ENCODE measurements at regions not wholly inside any gene's neighbourhood (a gene's known extent, or its start where the extent isn't known, plus 50 kb on each side); places are given as distances from the start of the nearest gene placed in this dataset.
A peak's percentile ranks its signal among the peaks of the same experiment; 100 is the strongest.

DNA sequence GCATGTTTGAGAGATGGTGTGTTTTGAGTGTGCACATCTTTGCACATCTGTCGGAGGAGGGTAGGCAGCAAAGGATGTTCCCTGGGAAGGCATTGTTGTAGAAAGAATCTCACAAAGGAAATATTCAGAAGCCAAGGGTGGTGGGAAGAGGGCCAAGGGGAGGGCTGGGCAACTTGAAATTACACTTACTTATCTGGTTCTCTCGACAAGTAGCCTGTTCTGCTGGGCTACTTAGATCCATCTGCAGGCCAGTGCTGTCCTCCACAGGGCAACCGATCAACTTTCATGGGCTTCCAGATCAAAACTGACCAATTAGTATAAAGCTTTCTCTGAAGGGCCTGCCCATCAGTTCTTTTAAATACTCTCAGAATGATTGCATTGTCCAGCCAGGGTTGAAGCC, 495.2 kb downstream of the GADD45G start:
- DNase-seq (no peak), ATAC-seq (no peak)
- Mint-ChIP-seq H3K27ac (no peak overlapping the region), H3K27me3 (peaks cover 18% of the 10 kb centered on the region), H3K4me1 (ENCODE audit: low read depth) (peaks cover 6% of the 10 kb centered on the region), H3K4me3 (no peak overlapping the region), H3K9me3 (no peaks in the 10 kb centered on the region), H3K36me3 (ENCODE audit: low read depth) (no peaks in the 10 kb centered on the region)
- POLR2A ChIA-PET: interaction anchor here (1.0 kb wide), 1 partner anchor 511 kb away, joined by 3 read pairs; no protein-coding TSS in a partner anchor
- intact Hi-C loops (cut with micrococcal nuclease): no loop called here
- CTCF ChIA-PET: interaction anchor here (0.7 to 9.1 kb wide), 10 partner anchors 10 to 524 kb away, joined by 3 to 355 read pairs (median 4); partner anchors contain the start of gene GADD45G
- TF ChIP-seq, protein P1, sequence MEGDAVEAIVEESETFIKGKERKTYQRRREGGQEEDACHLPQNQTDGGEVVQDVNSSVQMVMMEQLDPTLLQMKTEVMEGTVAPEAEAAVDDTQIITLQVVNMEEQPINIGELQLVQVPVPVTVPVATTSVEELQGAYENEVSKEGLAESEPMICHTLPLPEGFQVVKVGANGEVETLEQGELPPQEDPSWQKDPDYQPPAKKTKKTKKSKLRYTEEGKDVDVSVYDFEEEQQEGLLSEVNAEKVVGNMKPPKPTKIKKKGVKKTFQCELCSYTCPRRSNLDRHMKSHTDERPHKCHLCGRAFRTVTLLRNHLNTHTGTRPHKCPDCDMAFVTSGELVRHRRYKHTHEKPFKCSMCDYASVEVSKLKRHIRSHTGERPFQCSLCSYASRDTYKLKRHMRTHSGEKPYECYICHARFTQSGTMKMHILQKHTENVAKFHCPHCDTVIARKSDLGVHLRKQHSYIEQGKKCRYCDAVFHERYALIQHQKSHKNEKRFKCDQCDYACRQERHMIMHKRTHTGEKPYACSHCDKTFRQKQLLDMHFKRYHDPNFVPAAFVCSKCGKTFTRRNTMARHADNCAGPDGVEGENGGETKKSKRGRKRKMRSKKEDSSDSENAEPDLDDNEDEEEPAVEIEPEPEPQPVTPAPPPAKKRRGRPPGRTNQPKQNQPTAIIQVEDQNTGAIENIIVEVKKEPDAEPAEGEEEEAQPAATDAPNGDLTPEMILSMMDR (IDR thresholded peaks at IDR 0.05): no peak

DNA sequence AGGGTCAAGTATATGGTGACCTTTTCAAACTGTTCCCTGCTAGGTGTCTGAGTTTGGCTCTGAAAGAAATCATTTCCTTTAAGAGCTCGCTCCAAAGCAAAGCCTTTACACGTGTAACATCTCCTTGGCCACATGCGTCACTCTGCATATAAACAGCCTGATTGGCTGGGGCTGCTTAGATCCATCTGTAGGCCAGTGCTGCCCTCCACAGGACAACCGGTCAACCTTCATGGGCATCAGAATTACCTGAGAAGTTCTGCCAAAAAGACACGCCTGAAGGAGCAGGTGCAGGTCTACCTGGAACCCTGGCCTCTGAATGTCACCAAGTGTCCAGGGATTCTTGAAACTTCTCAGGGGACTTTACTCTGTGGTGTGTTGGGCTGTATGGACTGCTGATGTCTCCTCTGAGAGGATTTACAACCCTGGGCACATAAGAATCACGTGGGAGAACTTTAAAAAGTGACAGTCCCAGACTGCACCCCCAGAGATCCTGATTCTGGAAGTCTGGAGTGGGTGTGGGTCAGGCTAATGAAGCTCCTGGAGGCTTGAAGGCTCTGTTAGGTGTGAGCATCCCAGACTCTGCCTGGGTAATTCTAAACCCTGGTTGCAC, 497.6 kb downstream of the GADD45G start:
- Mint-ChIP-seq H3K36me3 (ENCODE audit: low read depth) (no peaks in the 10 kb centered on the region), H3K27ac (no peak overlapping the region), H3K27me3 (peaks cover 4% of the 10 kb centered on the region), H3K4me3 (no peak overlapping the region), H3K4me1 (ENCODE audit: low read depth) (peaks cover 6% of the 10 kb centered on the region), H3K9me3 (no peaks in the 10 kb centered on the region)
- ChIA-PET POLR2A (interaction anchor here (0.6 to 1.3 kb wide), 2 partner anchors 504 to 645 kb away, joined by 3 to 7 read pairs; no protein-coding TSS in a partner anchor), CTCF (interaction anchor here (0.5 to 9.1 kb wide), 27 partner anchors 9 to 529 kb away, joined by 3 to 355 read pairs (median 4); partner anchors contain the start of gene GADD45G)
- intact Hi-C loops (cut with micrococcal nuclease): loop anchor here (1.0 kb wide), 1 partner anchor 499 kb away; no protein-coding TSS in a partner anchor
- DNase-seq (peak; percentile 87), ATAC-seq (peak; percentile 100)
- TF ChIP-seq, protein P1 (IDR thresholded peaks at IDR 0.05): peak; percentile 72

DNA sequence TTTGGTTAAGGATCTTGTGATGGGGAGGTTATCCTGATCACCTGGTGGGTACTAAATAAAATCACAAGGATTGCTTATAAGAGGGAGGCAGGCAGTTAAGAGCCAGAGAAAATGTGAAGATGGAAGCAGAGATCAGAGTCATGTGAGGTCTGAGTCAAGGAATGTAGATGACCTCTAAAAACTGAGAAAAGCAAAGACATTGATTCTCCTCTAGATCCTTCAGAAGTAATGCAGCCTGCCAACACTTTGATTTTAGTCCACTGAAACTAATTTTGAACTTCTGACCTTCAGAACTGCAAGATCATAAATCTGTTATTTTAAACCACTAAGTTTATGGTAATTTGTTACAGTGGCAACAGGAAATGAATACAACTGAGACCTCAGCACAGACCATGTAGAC, 499.0 kb downstream of the GADD45G start:
- Mint-ChIP-seq H3K27ac (no peak overlapping the region), H3K36me3 (ENCODE audit: low read depth) (no peaks in the 10 kb centered on the region), H3K27me3 (peaks cover 6% of the 10 kb centered on the region), H3K4me3 (no peak overlapping the region), H3K9me3 (no peaks in the 10 kb centered on the region), H3K4me1 (ENCODE audit: low read depth) (peaks cover 6% of the 10 kb centered on the region)
- CTCF ChIA-PET: interaction anchor here (1.2 to 9.1 kb wide), 3 partner anchors 8 to 504 kb away, joined by 5 to 355 read pairs (median 18); partner anchors contain the start of gene GADD45G
- no peak for ATAC-seq
- TF ChIP-seq, protein P1 (IDR thresholded peaks at IDR 0.05): no peak
- POLR2A ChIA-PET: no interaction called here
- intact Hi-C loops (cut with micrococcal nuclease): no loop called here
- DNase-seq: no peak

DNA sequence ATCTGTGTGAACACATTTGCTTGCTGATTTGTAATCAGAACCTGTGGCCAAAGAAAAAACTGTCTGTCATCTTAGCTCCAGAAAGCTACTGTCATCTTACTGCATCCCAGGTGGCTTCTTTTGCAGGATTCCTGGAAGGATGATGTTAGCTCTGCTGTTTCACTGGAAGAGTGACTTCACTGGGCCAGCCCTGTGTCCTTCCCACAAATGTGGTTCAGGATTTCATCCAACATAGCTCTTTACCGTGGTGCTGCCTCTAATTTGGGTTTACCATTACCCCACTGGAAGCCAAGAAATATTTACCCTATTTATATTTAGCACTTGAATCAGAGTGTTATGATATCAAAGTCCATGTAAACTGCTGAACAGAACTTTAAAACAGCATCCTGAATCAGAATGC, 501.0 kb downstream of the GADD45G start:
- Mint-ChIP-seq H3K27ac (no peak overlapping the region), H3K4me3 (no peak overlapping the region), H3K36me3 (ENCODE audit: low read depth) (no peaks in the 10 kb centered on the region), H3K27me3 (peaks cover 7% of the 10 kb centered on the region), H3K4me1 (ENCODE audit: low read depth) (peaks cover 6% of the 10 kb centered on the region), H3K9me3 (peaks cover 6% of the 10 kb centered on the region)
- intact Hi-C loops (cut with micrococcal nuclease): no loop called here
- ChIA-PET CTCF (interaction anchor here (1.5 to 9.1 kb wide), 2 partner anchors 182 to 506 kb away, joined by 6 to 355 read pairs; partner anchors contain the start of gene GADD45G), POLR2A (no interaction called here)
- DNase-seq (no peak), ATAC-seq (no peak)
- TF ChIP-seq, protein P1 (IDR thresholded peaks at IDR 0.05): no peak

DNA sequence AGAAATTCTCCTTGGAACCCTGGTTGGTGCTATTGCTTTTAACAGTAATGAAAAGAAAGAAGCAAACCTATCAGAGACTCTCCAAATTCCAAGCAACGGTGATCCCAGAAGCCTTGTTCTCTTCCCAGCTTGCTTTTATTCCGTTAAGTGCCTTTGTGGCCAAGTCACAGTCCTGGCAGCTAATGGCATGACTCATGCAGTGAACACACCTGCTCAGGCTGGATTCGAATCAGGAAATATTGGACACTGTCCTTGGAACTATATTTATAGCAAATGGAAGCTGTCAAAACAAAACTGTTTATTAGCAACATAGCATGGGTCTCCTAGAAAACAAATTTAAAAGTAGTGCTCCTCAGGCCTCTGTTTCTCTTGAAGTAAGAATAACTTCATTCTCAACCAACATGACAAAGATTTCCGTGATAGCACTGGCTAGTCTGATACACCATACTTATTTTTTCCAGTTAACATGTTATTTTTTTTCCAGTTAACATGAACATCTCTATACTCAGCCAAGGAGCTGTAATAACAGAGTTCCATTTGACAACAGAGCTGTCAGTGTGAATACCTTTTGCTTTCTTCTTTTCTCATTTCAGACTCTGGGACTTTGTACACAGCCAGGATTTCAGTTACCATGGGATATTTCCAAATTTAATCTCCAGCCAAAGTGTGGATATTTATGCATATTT, 502.4 kb downstream of the GADD45G start:
- H3K36me3 Mint-ChIP-seq (ENCODE audit: low read depth): no peaks in the 10 kb centered on the region
- CTCF ChIA-PET: interaction anchor here (9.1 kb wide), 1 partner anchor 508 kb away, joined by 355 read pairs; the partner anchor contains the start of gene GADD45G
- H3K27me3 Mint-ChIP-seq: peaks cover 3% of the 10 kb centered on the region
- ATAC-seq: no peak
- peaks cover 6% of the 10 kb centered on the region for H3K9me3 Mint-ChIP-seq
- TF ChIP-seq, protein P1 (IDR thresholded peaks at IDR 0.05): no peak
- H3K4me3 Mint-ChIP-seq: no peak overlapping the region
- H3K27ac Mint-ChIP-seq: no peak overlapping the region
- intact Hi-C loops (cut with micrococcal nuclease): no loop called here
- no peak for DNase-seq
- POLR2A ChIA-PET: no interaction called here
- peaks cover 4% of the 10 kb centered on the region for H3K4me1 Mint-ChIP-seq (ENCODE audit: low read depth)

All from activated CD8-positive, alpha-beta T cell treated with anti-CD3 and anti-CD28 coated beads for 36 hours (primary cell).